HepG2 (cell line): ENCODE measurements at regions not wholly inside any gene's neighbourhood (a gene's known extent, or its start where the extent isn't known, plus 50 kb on each side); places are given as distances from the start of the nearest gene placed in this dataset.

Experiments
- ATAC-seq: fragments of 200-7000 bp; cut with Tn5 transposase; 3 replicates; pipeline ENCODE4 v1.9.1; 2020; ENCODE audit warnings: mild to moderate bottlenecking, moderate library complexity
- BruUV-seq: library from RNA; stranded (reverse); fragments of 400-500 nt; replicated peaks from 2 replicates; lab custom pipeline; 2021; lab: Mats Ljungman, UMichigan
- CTCF ChIA-PET: fragments of 300-600 bp; formaldehyde crosslinking; extraction: SDS; loops from one replicate; lab custom pipeline; 2021; ENCODE audit warnings: low total read pairs, inconsistent platforms, low intra/inter-chr PET ratio; lab: Yijun Ruan, JAX
- POLR2A ChIA-PET: fragments of 350-600 bp; sonication (Branson Sonifier 250); formaldehyde crosslinking; loops from one replicate; lab custom pipeline; 2020; ENCODE audit warnings: antibody characterized with exemption, inconsistent platforms; lab: Yijun Ruan, JAX
- DNase-seq: peaks from one replicate; pipeline ENCODE4 v3.0.0-alpha.2; 2015; ENCODE audit warnings: low spot score
- FAIRE-seq: peaks from 3 replicates; lab custom pipeline; 2011; peaks lifted over from hg19 to GRCh38; lab: Jason Lieb, UNC
- H2AFZ ChIP-seq: one replicate; pipeline ENCODE4 v1.6.1; 2011; ENCODE audit warnings: low read length, inconsistent platforms
- H3K27ac ChIP-seq: fragments of 300-600 bp; 3 replicates; pipeline ENCODE4 v1.8.0; 2011; ENCODE audit warnings: mixed run types, mild to moderate bottlenecking, mixed read lengths, low read length, inconsistent platforms; ENCODE audit not compliant: insufficient read depth; ENCODE audit errors: extremely low read length
- H3K27me3 ChIP-seq, 2 experiments: fragments of 200-600 bp in 1 of 2; 2 replicates in 1 of 2; 3 replicates in 1 of 2; pipeline versions ENCODE4 v1.6.0 to v1.8.0; 2011; ENCODE audit warnings: low read length in 2 of 2, mild to moderate bottlenecking in 2 of 2, moderate library complexity in 2 of 2, inconsistent platforms in 1 of 2; ENCODE audit not compliant: insufficient read depth in 2 of 2, control insufficient read depth in 1 of 2
- H3K36me3 ChIP-seq, 2 experiments: fragments of 200-600 bp in 1 of 2; replicated peaks in 1 of 2; 2 replicates in 1 of 2; 3 replicates in 1 of 2; pipeline versions ENCODE4 v1.5.1 to v1.8.0; 2011; ENCODE audit warnings: low read length in 2 of 2, inconsistent platforms in 1 of 2; ENCODE audit not compliant: insufficient read depth in 2 of 2, control insufficient read depth in 1 of 2
- H3K4me1 ChIP-seq: 2 replicates; pipeline ENCODE4 v1.5.1; 2012; ENCODE audit warnings: low read length, inconsistent platforms; ENCODE audit not compliant: insufficient read depth
- H3K4me2 ChIP-seq: 2 replicates; pipeline ENCODE4 v1.6.0; 2011; ENCODE audit warnings: low read depth, low read length, inconsistent platforms
- H3K4me3 ChIP-seq, 3 experiments: fragments of 200-600 bp in 1 of 3; sonication (generic), shearing (Covaris generic) in 1 of 3; replicated peaks in 1 of 3; 2 replicates each; pipeline ENCODE4 v1.5.1; 2011 to 2016; ENCODE audit warnings: low read length in 3 of 3, inconsistent platforms in 2 of 3, low read depth in 2 of 3, mild to moderate bottlenecking in 2 of 3, control low read depth in 1 of 3, mixed read lengths in 1 of 3; ENCODE audit not compliant: insufficient read depth in 1 of 3
- H3K79me2 ChIP-seq: one replicate; pipeline ENCODE4 v1.6.1; 2011; ENCODE audit warnings: low read length, inconsistent platforms; ENCODE audit not compliant: insufficient read depth
- H3K9ac ChIP-seq: 2 replicates; pipeline ENCODE4 v1.6.0; 2011; ENCODE audit warnings: mild to moderate bottlenecking, low read depth, low read length, inconsistent platforms; ENCODE audit not compliant: insufficient read depth
- H3K9me3 ChIP-seq: 2 replicates; pipeline ENCODE4 v1.5.1; 2012; ENCODE audit warnings: mild to moderate bottlenecking, low read length
- H4K20me1 ChIP-seq: 2 replicates; pipeline ENCODE4 v1.6.0; 2011; ENCODE audit warnings: inconsistent platforms, mild to moderate bottlenecking, low read length, moderate library complexity; ENCODE audit not compliant: insufficient read depth
- EED ChIP-seq: sonication (generic); formaldehyde crosslinking; IDR thresholded peaks from 2 replicates; pipeline ENCODE4 v1.5.0; 2020; ENCODE audit warnings: mild to moderate bottlenecking, missing genetic modification reagents
- HOXD1 ChIP-seq: sonication (generic); formaldehyde crosslinking; IDR thresholded peaks from 2 replicates; pipeline ENCODE4 v1.5.0; 2020; ENCODE audit warnings: missing genetic modification reagents
- ISX ChIP-seq: sonication (generic); formaldehyde crosslinking; conservative IDR thresholded peaks from 2 replicates; pipeline ENCODE4 v1.5.0; 2020; ENCODE audit warnings: missing genetic modification reagents
- ZNF431 ChIP-seq: sonication (generic); formaldehyde crosslinking; IDR thresholded peaks from 2 replicates; pipeline ENCODE4 v1.9.0; 2022; ENCODE audit warnings: missing genetic modification reagents, low read depth, mild to moderate bottlenecking, borderline replicate concordance
- ZSCAN29 ChIP-seq: sonication (generic); formaldehyde crosslinking; conservative IDR thresholded peaks from 2 replicates; pipeline ENCODE4 v1.4.0; 2020; ENCODE audit warnings: mild to moderate bottlenecking, missing genetic modification reagents
- WGBS: methylation state at CpG from one replicate; pipeline ENCODE4 v1.1.6; 2017; ENCODE audit warnings: low lambda C conversion rate; 5-methylcytosine and 5-hydroxymethylcytosine counted together
- in situ Hi-C: cut with HindIII; loops from 2 replicates; pipeline ENCODE4 v1.10.0; 2017; ENCODE audit warnings: low pct_unique_long_range_greater_than_20kb; ENCODE audit not compliant: extremely low pct_ligation_motif_present
- intact Hi-C: fragments of 100-400 bp; cut with micrococcal nuclease; formaldehyde crosslinking; loops from one replicate; pipeline ENCODE4 v1.10.0; 2022; ENCODE audit not compliant: unreplicated experiment
- TF ChIP-seq, protein P1 (sequence below): sonication (generic); formaldehyde crosslinking; IDR thresholded peaks from 2 replicates; pipeline ENCODE4 v1.4.0; 2020; ENCODE audit warnings: missing genetic modification reagents, borderline replicate concordance
- TF ChIP-seq, protein P2 (sequence below), 2 experiments: fragments of 450-650 bp in 1 of 2; sonication (generic) in 1 of 2; formaldehyde crosslinking in 1 of 2; IDR thresholded peaks; 2 replicates each; pipeline versions ENCODE4 v1.6.1 to v1.8.0; 2016 to 2022; ENCODE audit warnings: antibody characterized with exemption in 1 of 2, mild to moderate bottlenecking in 1 of 2, missing genetic modification reagents in 1 of 2

DNA sequence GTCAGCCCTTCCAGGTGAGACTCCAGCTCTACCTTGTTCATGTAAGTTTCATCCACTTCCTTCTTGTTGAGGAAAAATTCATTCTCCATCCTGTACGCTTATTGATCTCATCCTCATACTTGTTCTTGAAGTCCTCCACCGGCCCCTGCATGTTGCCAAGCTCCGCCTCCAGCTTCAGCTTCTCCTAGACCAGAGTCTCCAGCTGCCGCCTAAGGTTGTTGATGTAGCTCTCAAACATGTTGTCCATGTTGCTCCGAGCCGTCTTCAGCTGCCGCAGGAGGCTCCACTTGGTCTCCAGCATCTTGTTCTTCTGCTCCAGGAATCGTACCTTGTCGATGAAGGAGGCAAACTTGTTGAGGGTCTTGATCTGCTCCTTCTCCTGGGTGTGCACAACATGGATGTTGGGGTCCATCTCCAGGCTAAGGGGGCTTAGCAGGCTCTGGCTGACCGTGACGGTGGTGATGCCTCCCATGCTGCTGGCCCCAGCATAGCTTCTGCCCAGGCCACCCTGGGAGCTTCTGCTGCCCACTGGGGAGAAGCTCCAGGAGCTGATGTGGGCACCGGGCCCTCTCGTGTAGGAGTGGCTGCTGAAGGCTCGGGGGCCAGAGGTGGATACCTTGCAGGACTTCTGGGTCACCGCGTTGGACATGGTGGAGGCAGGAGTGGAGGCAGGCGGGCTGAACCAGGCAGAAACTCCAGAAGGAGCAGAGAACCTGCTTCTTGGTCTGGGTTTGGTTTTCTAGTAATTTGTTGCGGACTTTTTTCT is 422.6 kb upstream of the ARPP21 start (continued):
- TF ChIP-seq, protein P1, sequence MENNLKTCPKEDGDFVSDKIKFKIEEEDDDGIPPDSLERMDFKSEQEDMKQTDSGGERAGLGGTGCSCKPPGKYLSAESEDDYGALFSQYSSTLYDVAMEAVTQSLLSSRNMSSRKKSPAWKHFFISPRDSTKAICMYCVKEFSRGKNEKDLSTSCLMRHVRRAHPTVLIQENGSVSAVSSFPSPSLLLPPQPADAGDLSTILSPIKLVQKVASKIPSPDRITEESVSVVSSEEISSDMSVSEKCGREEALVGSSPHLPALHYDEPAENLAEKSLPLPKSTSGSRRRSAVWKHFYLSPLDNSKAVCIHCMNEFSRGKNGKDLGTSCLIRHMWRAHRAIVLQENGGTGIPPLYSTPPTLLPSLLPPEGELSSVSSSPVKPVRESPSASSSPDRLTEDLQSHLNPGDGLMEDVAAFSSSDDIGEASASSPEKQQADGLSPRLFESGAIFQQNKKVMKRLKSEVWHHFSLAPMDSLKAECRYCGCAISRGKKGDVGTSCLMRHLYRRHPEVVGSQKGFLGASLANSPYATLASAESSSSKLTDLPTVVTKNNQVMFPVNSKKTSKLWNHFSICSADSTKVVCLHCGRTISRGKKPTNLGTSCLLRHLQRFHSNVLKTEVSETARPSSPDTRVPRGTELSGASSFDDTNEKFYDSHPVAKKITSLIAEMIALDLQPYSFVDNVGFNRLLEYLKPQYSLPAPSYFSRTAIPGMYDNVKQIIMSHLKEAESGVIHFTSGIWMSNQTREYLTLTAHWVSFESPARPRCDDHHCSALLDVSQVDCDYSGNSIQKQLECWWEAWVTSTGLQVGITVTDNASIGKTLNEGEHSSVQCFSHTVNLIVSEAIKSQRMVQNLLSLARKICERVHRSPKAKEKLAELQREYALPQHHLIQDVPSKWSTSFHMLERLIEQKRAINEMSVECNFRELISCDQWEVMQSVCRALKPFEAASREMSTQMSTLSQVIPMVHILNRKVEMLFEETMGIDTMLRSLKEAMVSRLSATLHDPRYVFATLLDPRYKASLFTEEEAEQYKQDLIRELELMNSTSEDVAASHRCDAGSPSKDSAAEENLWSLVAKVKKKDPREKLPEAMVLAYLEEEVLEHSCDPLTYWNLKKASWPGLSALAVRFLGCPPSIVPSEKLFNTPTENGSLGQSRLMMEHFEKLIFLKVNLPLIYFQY (CRISPR knock-in tag): no peak

DNA sequence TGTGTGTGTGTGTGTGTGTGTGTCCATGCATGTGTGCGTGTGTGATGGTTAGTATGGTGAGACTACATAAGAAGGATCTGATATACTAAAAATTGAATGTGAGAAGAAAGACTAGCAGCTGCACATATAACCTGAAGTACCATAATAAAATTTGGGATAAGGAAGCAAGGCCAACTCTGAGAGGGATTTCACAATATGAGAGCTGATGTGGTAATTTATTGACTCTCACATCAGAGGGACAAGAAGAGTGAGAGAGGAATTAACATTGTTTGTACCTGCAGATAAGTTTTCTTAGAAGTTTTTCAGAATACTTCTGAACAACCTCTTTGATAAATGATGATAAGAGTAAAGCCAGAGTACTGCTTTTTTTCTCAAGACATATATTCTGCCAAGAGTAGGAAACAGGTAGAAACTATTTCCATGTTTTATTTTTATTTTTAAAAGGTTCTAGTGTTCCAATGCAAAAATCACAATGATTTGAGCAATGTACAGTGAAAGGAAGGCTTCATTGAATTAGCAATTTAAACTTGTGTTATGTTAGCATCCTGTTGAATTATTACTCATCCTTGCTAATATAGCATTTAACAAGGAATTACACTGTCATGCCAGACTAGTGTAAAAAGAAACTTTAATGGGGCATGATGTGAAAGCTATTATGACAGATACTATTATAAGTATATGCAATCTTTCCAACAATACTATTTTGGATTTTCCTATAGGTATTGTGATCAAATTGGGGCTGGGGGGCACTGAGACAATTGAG is 415.5 kb upstream of the ARPP21 start:
- WGBS: 0% methylated on average over 1 of the region's 1 CpG
- TF ChIP-seq, protein P2, sequence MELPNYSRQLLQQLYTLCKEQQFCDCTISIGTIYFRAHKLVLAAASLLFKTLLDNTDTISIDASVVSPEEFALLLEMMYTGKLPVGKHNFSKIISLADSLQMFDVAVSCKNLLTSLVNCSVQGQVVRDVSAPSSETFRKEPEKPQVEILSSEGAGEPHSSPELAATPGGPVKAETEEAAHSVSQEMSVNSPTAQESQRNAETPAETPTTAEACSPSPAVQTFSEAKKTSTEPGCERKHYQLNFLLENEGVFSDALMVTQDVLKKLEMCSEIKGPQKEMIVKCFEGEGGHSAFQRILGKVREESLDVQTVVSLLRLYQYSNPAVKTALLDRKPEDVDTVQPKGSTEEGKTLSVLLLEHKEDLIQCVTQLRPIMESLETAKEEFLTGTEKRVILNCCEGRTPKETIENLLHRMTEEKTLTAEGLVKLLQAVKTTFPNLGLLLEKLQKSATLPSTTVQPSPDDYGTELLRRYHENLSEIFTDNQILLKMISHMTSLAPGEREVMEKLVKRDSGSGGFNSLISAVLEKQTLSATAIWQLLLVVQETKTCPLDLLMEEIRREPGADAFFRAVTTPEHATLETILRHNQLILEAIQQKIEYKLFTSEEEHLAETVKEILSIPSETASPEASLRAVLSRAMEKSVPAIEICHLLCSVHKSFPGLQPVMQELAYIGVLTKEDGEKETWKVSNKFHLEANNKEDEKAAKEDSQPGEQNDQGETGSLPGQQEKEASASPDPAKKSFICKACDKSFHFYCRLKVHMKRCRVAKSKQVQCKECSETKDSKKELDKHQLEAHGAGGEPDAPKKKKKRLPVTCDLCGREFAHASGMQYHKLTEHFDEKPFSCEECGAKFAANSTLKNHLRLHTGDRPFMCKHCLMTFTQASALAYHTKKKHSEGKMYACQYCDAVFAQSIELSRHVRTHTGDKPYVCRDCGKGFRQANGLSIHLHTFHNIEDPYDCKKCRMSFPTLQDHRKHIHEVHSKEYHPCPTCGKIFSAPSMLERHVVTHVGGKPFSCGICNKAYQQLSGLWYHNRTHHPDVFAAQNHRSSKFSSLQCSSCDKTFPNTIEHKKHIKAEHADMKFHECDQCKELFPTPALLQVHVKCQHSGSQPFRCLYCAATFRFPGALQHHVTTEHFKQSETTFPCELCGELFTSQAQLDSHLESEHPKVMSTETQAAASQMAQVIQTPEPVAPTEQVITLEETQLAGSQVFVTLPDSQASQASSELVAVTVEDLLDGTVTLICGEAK (IDR thresholded peaks at IDR 0.05): no peak
- TF ChIP-seq, protein P2 (CRISPR knock-in tag; IDR thresholded peaks at IDR 0.05): no peak
- no peak for TF ChIP-seq EED (CRISPR knock-in tag)
- TF ChIP-seq HOXD1: no peak
- TF ChIP-seq ISX: no peak
- TF ChIP-seq ZSCAN29 (CRISPR knock-in tag): no peak
- no peak for TF ChIP-seq ZNF431

More for the DNA sequence above, 415.5 kb upstream of the ARPP21 start:
- FAIRE-seq: no peak
- BruUV-seq: no TSS peak
- no peak for ATAC-seq
- H4K20me1 ChIP-seq: no peaks in the 10 kb centered on the region
- H2AFZ ChIP-seq: no peak overlapping the region
- in situ Hi-C loops: no loop called here
- ChIA-PET POLR2A (no interaction called here), CTCF (no interaction called here)
- H3K9me3 ChIP-seq: peaks cover 4% of the 10 kb centered on the region
- no peaks in the 10 kb centered on the region for H3K27me3 ChIP-seq
- H3K79me2 ChIP-seq: no peaks in the 10 kb centered on the region
- DNase-seq: no peak
- H3K9ac ChIP-seq: no peak overlapping the region
- no peak overlapping the region for H3K4me2 ChIP-seq
- H3K4me1 ChIP-seq: no peaks in the 10 kb centered on the region
- H3K27ac ChIP-seq: no peak overlapping the region
- H3K36me3 ChIP-seq: no peaks in the 10 kb centered on the region
- H3K4me3 ChIP-seq: no peak overlapping the region
- intact Hi-C loops: no loop called here
